ENCODE measurements at regions not wholly inside any gene's neighbourhood (a gene's known extent, or its start where the extent isn't known, plus 50 kb on each side); places are given as distances from the start of the nearest gene placed in this dataset.

GRCh38 chr1:30316056-30316455 lies 407.3 kb downstream of the MATN1 start:
- DNase-seq (ENCODE audit: low read depth) = no peak

GRCh38 chr1:30315185-30315960 lies 408.0 kb downstream of the MATN1 start:
- no peak for DNase-seq (ENCODE audit: low read depth)

GRCh38 chr1:30314591-30314990 lies 408.8 kb downstream of the MATN1 start:
- no peak for DNase-seq (ENCODE audit: low read depth)

GRCh38 chr1:30313584-30313983 lies 409.8 kb downstream of the MATN1 start:
- DNase-seq (ENCODE audit: low read depth) = no peak

- DNase-seq (ENCODE audit: low read depth) = no peak
These were observed 410.2 kb downstream of the MATN1 start for GRCh38 chr1:30313176-30313575.

GRCh38 chr1:30312226-30312625 lies 411.2 kb downstream of the MATN1 start:
- no peak for DNase-seq (ENCODE audit: low read depth)

GRCh38 chr1:30311749-30312148 lies 411.6 kb downstream of the MATN1 start:
- DNase-seq (ENCODE audit: low read depth) = no peak

- no peak for DNase-seq (ENCODE audit: low read depth)
These were observed 412.2 kb downstream of the MATN1 start for GRCh38 chr1:30310966-30311742.

GRCh38 chr1:30307182-30307581 lies 416.2 kb downstream of the MATN1 start:
- DNase-seq (ENCODE audit: low read depth) = no peak

GRCh38 chr1:30305519-30305918 lies 417.9 kb downstream of the MATN1 start:
- DNase-seq (ENCODE audit: low read depth) = no peak

GRCh38 chr1:30305061-30305460 lies 418.3 kb downstream of the MATN1 start:
- no peak for DNase-seq (ENCODE audit: low read depth)

GRCh38 chr1:30304080-30304479 lies 419.3 kb downstream of the MATN1 start:
- no peak for DNase-seq (ENCODE audit: low read depth)

GRCh38 chr1:30303387-30303786 lies 420.0 kb downstream of the MATN1 start:
- no peak for DNase-seq (ENCODE audit: low read depth)

GRCh38 chr1:30302858-30303257 lies 420.5 kb downstream of the MATN1 start:
- no peak for DNase-seq (ENCODE audit: low read depth)

- DNase-seq (ENCODE audit: low read depth) = no peak
These were observed 422.7 kb downstream of the MATN1 start for GRCh38 chr1:30300669-30301068.

GRCh38 chr1:30299393-30299792 lies 424.0 kb downstream of the MATN1 start:
- no peak for DNase-seq (ENCODE audit: low read depth)

- no peak for DNase-seq (ENCODE audit: low read depth)
These were observed 427.7 kb downstream of the MATN1 start for GRCh38 chr1:30295674-30296073.

- DNase-seq (ENCODE audit: low read depth) = no peak
These were observed 428.1 kb downstream of the MATN1 start for GRCh38 chr1:30295266-30295665.

- no peak for DNase-seq (ENCODE audit: low read depth)
These were observed 428.9 kb downstream of the MATN1 start for GRCh38 chr1:30294508-30294907.

GRCh38 chr1:30292451-30292850 lies 430.9 kb downstream of the MATN1 start:
- no peak for DNase-seq (ENCODE audit: low read depth)

- no peak for DNase-seq (ENCODE audit: low read depth)
These were observed 431.9 kb downstream of the MATN1 start for GRCh38 chr1:30291526-30291925.

- no peak for DNase-seq (ENCODE audit: low read depth)
These were observed 432.8 kb downstream of the MATN1 start for GRCh38 chr1:30290581-30290980.

GRCh38 chr1:30287976-30288375 lies 435.4 kb downstream of the MATN1 start:
- DNase-seq (ENCODE audit: low read depth) = no peak

Data from fibroblast of gingiva (primary cell).